ENCODE measurements at regions not wholly inside any gene's neighbourhood (a gene's known extent, or its start where the extent isn't known, plus 50 kb on each side); places are given as distances from the start of the nearest gene placed in this dataset.

DNA sequence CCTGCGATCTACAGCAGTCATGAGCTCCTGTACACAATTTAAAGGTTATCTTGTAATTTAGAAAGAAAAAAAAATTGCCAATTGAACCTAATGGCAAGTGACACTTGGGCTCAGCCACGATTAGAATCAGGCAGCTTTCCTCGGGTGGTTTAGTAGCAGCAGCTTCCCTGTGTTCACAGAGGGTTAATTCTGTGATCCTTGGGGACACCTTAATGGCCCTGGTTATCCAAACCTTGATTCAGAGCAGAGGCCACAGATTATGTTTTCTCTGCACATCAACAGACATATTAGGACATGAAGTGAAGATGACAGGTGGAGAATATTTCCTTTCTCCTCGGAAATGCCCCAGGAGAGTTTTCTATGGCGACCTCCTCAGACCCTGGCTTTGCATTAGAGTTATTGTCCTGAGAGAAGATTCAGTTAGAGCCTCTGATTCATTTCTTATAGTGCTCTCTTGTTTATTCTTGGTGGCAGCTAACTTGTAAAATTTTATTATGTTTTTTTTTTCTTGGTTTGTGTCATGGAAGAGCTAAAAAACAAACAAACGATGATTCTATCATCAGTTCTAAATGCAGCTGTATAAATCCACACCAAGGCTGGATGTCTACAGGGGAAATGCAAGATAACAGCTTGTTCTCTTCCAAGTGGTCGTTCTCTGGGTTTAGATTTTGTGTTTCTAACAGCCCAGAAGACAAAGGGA, 351.2 kb upstream of the DYNLRB2 start:
- no peak for DNase-seq (ENCODE audit: low spot score)

DNA sequence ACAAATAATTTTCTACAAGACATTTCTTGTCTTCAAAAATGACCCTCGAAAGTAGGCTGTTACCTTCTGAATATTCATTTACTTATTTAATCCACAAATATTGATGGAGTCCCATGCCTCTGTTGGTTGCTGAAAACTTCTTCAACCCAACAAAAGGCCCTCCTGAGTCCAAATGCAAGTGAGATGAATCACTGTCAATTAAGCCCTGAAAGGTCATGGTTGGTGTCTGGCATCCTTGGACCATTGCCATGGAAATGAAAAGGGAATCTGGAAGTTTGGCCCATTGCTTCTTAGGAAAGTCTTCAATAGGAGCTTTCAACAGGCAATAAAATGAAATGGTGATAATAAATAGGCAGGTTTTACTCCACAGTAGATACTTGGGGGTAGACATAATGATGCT, 364.7 kb upstream of the DYNLRB2 start:
- DNase-seq (ENCODE audit: low spot score): no peak

DNA sequence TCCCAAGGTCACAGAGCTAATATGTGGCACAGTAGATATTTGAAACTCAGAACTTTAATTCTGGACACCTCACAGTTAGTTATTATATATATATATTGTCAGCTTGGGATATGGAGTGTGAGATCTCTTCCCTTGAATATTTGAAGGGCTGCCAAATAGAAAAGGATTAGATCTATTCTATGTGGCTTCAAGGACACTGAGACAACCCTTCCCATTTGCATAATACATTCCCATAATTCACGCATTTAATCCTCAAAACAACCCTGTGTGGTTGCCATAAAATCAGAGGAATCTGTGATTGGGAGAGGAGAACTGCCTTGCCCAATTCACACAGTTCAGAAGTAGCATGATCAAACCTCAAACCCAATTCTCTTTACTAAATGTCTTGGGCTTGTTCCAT, 365.8 kb upstream of the DYNLRB2 start:
- no peak for DNase-seq (ENCODE audit: low spot score)

DNA sequence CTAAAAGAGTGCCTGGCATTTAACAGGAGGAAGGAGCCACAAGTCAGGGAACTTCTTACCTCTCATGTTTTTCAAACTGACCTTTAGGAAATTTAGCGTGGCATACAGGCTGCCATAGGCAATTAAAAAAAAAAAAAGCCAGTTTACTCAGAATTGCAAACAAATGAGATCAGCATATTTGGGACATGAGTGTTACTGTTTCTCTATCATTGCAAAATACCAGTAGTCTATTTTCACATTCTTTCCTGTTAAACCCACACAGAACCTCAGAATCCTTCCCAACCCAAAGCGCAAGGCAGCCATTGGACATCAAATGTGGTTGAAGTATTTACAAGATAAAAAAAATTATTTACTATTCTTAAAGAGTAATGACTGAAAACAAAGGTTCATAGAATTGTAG, 366.4 kb upstream of the DYNLRB2 start:
- peak; percentile 63 for DNase-seq (ENCODE audit: low spot score)

DNA sequence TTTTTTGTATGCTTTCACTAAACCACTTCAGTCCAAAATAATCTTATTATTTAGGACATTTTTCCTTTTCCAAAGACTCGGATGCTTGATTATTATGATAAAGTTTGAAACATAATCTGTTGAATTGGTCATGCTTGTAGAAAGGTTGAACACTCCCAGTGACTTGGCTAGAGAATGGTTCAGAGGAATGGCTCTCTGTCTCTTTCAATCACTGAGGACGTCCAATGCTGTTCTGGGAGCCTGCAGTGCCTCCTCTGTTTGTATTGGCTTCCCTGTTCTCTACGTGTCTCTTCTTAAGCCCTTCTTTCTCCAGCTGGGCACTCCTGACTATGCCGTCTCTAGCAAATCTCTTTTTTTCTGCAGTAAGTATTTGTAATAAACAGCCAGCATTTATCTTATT, 369.0 kb upstream of the DYNLRB2 start:
- no peak for DNase-seq (ENCODE audit: low spot score)

DNA sequence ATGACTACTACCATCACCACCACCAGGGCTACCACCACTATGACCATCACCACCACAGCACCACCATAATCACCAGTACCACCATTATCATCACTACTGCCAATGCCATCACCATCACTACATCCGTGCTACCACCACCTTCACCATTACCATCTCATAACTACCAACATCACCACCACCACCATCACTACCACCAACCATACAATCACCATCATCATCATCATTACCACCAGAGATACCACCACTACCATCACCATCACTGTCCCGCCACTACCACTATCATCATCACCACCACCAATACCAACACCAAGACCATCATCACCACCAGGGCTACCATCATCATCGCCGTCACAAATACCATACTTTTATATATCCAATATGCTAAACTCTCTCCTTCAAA, 369.6 kb upstream of the DYNLRB2 start:
- DNase-seq (ENCODE audit: low spot score): no peak

DNA sequence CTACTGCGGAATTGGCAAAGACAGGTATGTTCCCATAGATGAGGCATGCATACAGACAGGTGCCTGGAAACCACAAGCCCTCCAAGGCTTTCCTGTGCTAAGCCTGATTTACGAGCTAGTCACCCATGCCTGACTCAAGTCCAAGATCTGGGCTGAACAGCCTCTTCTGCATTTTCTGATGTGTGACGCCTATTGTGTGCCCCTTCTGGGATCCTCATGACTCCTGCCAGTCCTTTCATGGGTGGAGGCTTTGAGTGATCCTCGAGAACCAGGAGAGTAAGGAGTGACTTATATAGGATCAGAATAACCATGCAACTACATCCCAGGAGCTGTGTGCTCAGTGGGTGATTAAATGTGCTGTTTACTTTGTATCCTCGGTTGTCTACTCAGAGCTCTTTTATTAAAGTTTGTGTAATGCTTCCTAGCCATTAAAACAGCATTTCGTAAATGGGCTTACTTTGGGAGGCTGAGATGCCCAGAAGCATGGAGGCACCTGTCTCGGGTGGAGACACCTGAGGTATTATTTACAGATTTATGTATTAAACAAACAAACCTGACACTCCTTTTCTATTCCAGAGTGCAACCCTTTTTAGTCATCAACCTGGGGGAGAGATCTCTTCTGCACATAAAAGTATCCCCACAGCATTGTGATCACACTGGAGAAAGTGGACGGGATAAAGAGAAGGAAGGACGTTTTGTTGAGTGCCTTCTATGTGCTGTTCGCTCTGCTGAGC, 373.0 kb upstream of the DYNLRB2 start:
- DNase-seq (ENCODE audit: low spot score): no peak

DNA sequence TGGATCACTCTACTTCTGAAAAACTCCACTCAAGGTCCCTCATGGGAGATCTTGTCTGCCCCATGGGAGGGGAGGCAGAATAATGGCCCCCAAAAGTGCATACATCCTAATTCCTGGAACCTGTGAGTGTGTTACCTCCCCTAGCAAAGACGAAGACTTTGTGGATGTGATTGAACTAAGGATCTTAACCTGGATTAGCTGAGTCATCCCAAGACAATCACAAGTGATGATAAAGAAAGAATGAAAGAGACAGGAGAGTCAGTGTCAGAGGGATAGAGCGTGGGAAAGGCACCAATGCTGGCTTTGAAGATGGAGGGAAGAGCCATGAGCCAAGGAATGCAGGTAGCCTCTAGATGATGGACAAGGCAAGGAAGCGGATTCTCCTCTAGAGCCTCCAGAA, 374.7 kb upstream of the DYNLRB2 start:
- no peak for DNase-seq (ENCODE audit: low spot score)

DNA sequence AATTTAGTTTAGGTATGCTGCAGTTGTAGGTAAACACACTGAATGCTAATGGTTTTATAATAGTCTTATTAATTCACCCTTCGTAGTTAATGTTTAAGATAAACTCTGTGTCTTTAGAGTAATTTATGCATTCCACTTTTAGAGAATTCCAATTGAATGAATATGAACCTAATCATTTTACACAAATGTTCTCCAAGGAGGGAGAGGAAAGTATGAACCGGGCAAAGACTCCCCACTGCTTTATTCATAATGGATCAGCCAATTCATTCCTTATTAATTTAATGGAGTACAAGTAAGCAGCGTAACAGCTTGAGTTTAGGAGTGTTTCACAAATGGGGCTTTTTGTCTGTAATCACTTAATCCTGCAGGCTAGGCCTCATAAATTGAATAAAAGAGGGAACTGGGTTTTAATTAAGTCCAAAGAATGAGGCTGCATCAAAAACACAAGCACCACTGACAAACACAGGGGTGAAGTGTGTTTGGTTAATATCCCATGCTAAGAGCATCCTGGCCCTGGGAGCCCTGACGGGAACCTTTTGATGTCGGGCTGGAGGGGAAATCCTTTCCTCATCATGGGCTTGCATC, 375.7 kb upstream of the DYNLRB2 start:
- no peak for DNase-seq (ENCODE audit: low spot score)

DNA sequence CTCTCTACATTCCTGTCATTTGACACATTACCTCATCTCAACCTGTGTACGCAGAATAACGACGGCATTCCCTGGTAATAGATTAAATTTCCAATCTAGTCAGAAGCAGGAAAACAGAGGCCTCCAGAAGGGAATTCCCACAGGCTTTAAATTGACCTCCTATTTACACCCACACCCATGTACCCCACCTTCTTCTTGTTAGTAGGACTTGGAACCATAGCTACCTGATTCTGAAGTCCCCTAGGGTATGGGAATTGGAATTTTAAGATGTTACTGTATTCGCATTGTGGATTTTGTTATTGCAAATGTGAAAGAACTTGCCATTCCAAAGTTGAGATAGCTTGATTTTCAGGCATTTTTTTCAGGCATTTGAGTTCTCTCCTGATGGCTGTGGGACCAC, 377.5 kb upstream of the DYNLRB2 start:
- DNase-seq (ENCODE audit: low spot score): no peak

DNA sequence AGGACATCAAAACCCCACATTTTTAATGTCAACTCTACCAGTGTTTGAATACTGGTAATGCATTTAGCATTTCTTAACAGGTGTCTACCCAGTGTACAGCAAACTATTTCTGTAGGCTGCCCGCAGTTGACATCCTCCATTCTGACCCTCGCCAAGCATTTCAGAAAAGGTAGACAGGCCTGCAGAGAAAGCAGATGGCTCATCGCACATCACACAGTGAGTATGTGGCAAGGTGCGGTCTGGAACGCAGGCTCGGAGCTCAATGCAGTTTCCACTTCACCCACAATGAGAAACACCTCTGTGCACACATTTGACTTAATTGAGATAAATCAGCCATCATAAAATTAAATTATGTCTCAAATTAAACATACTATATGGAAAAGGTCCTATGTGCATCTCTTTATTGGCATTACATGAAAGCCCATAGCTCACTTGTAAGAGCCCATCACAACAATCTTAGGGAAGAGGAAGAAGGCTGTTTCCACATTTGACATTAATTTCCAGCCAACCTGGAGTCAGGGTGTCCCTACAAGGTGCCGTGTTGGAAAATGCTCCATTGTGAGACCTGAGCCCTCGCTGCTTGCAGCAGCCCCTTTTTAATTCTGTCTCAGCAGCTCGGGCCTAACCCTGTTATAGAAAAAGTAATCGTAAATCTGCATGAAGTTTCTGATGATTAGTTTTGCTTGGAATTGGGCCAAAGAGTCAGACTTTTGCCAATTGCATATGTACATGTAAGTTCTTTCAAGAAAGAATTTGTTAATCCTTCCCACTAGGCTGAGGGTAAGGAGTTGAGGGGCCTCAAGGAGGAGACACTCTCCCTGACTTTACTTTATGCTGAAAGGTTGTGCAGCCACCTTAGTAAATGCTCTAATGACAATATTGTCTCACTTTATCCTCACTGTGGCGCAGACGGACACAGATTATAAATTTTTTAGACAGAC, 378.7 kb upstream of the DYNLRB2 start:
- DNase-seq (ENCODE audit: low spot score): no peak

DNA sequence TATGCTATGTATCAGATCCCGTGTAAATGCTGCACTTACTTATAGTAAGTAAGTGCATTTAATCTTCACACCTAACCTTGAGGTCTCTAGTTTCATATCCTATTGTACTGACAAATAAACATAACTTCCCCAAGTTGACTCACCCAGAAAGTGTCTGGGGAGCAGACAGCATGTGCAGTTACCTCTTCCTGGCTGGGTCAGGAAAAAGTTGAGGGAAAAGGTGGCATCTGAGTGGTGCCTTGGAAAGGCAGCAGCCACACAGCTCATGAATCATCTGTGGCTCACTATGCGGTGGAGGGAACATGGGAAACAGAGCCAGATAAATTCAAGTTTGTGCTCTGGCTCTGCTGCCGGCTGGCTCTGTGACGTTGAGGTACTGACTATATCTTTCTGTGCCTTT, 382.0 kb upstream of the DYNLRB2 start:
- peak; percentile 52 for DNase-seq (ENCODE audit: low spot score)

DNA sequence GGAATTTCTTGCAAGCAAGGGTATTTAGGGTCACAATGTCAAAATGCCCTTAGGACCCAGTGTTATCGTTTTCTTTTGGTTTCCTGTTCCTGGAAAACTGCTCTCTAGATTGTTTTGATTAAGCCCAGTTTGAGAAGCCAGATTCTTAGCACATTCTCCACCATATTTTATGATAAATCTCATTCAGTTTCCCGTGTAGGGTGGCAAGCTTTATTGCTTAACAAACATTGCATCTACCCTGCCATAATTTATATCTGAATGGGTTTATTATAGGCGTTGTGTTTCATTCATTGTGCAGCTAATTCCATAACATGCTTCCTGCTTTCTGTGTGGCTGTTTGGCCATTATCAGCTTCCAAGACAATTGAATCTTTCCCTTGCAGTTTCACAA, 389.1 kb upstream of the DYNLRB2 start:
- DNase-seq (ENCODE audit: low spot score): no peak

DNA sequence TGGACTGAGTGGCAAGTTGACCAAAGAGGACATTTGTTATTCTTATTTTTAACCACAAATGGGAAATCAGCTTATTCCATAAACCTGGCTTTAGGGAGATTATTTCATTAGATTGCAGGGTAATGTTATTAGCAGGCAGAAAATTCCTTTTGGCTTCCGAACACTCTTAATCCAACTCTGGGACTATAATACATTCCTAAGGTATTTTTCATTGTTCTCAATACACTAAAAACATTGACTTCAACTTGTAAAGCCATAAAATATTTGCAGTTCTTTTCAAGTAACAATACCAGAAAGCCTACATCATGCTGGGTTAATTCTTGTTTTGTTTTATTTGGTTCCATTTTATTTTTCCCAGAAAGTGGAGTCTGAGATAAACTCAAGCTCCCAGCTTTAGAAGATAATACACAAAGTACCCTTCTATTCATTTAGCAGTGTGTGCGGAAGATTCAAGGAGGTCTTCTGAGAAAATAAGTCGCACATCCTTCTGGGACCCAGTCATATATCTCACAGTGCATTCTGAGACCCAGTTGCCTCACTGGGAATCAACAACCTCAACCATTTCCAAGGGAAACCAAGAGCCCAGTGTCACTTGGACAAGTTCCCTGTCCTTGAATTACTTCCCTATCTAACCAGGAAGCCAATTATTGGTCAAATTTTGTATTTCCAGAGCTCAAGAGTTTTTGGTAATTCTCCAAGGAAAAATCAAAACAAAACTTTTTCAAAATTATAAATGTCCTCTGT, 389.6 kb upstream of the DYNLRB2 start:
- DNase-seq (ENCODE audit: low spot score): no peak

DNA sequence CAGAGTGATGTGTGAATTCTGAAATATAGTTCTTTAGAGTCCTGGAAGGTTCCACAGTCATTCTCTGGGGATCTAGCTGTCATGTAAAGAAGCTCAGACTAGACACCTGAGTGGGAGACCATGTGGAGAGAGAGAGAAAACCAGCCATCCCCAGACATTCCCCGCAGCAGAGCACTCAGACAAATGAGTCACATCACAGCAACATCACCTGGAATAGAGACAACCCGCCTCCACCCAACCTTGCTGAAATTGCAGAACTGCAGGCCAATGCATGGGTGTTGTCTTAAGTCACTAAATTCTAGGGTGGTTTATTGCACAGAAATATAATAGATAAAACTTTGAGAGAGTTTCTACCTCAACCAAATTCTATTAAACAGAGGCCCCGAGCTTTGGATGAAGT, 392.0 kb upstream of the DYNLRB2 start:
- DNase-seq (ENCODE audit: low spot score): no peak

DNA sequence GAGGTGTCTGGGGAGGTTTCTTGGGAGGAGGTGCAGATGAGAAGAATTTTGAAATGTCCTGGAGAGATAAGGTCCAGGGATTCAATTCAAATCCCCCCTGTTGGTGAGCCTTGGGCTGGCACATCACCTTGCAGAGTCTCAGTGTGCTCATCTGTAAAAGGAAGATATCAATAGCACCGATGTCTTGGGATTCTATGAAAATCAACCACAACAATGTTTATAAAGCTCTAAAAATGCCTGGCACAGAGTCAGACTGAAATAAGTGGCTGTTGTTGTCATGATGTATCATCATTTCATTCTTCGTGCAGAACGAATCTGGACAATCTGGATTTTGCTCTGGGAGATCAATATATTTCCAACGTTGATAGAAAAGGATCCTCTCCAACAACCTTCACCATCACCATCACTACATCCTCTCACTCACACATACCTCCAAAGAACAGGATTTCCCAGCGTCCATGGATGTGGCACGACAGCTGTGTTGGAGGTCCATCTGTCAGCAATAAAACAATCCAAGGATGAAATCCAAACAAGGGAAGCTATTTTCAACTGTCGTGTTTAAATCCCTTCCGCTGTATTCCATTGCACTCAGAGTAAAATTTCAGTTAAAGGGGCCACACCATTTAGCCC, 393.7 kb upstream of the DYNLRB2 start:
- DNase-seq (ENCODE audit: low spot score): no peak

DNA sequence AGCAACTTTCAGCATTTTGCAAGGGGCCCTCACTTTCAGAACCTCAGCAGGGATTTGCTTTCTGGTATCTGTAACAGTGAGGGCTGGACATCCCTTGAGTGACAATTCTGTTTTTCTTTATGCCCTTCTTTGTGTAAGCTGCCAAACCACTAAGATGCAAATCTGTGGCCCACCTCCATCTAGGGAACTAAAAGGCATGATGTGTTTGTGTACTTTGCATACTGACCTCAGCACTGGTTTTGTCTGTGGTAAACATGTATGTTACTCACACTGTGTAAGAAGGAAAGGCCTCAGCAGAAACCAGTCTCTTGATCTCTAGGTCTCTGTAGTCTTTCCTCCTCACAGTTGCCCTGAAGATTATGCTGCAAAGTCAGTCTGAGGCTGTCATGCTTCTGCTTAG, 396.6 kb upstream of the DYNLRB2 start:
- no peak for DNase-seq (ENCODE audit: low spot score)

DNA sequence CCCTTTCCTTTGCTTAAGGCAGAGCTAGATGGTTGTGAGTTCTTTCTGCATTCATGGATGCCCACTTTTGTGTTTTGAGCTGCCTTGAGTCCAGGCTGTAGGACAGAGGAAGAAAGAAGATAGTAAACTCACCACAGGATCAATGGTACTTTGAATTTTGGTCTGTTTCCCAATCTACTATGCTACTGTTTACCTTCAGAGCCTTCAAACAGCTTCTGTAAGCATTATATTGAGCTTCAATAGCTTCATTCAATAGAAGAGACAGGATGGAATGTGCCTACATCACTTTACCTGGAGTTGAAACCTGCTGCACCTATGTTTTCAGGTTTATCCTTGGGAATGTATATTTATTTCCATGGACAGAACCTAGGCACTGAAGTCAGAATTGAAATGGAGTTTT, 397.9 kb upstream of the DYNLRB2 start:
- no peak for DNase-seq (ENCODE audit: low spot score)

DNA sequence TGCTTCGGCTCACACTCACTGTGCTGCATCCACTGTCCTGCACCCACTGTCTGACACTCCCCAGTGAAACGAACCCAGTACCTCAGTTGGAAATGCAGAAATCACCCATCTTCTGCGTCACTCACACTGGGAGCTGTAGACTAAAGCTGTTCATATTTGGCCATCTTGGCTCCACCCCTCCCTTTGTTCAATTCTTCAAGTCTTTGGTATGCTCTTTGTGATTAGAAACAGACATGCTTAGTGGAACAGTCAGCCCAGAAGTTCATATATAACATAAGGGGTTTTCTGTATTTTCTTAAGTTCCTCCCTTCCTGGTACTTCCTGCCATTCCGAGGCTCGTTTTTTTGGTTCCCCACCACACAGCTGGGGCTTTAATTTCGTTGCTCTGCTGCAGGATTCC, 398.5 kb upstream of the DYNLRB2 start:
- DNase-seq (ENCODE audit: low spot score): no peak

DNA sequence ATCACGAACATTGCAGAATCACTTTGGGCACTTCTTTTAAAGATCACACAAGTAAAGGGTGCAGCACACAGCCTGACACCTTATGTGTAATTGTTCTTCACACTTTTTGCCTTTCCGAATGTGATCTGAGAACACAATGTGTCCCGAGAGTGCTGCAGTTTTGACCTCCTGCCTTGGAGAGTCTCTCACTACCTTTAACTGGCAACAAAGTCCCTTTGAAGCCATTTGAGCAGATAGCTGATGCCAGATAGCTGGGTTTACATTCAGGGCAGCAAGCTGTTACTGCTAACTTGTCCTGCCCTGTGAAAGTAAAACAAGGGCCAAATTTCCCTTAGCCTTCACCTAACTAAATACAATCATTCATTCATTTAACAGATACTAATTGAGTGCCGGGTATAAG, 411.0 kb upstream of the DYNLRB2 start:
- no peak for DNase-seq (ENCODE audit: low spot score)

DNA sequence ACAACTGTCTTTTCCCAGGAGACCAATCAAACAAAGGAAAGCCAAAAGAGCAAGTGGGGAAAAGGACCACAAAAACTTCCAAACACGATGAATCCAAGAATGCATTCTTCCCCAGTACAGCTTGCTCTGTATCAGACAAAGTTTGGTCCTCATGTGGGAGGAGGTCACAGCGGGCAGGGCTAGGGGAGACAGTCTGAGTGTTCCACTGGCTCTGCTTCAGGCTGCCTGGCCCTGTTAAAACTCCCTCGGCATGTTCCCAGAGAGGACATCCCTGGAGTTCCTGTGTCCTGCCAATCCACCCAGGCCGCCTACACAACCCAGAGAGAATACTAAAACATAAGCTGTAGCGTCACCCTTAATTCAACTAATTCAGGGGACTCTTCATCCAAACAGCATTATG, 415.1 kb upstream of the DYNLRB2 start:
- DNase-seq (ENCODE audit: low spot score): no peak
